ENCODE measurements at regions not wholly inside any gene's neighbourhood (a gene's known extent, or its start where the extent isn't known, plus 50 kb on each side); places are given as distances from the start of the nearest gene placed in this dataset.

GRCh38 chr4:120415896-120416295, 349.2 kb upstream of the MAD2L1 start:
- TF ChIP-seq CTCF (IDR thresholded peaks at IDR 0.05), result no peak
- TF ChIP-seq POLR2AphosphoS5 (IDR thresholded peaks at IDR 0.05; ENCODE audit: low read depth, low read length), result no peak
- no peak for TF ChIP-seq TCF7L2 (IDR thresholded peaks at IDR 0.05; ENCODE audit: low read depth, low read length)
- TF ChIP-seq SIN3A (IDR thresholded peaks at IDR 0.05; ENCODE audit: borderline replicate concordance, insufficient read depth, low read depth, low read length), result no peak
- TF ChIP-seq REST (IDR thresholded peaks at IDR 0.05; ENCODE audit: insufficient read depth in 1 of 2, low read depth in 2 of 2, low read length in 1 of 2), result no peak

All from Panc1 (cell line).